Sigmoid colon (tissue), 6 donors: ENCODE measurements at regions not wholly inside any gene's neighbourhood (a gene's known extent, or its start where the extent isn't known, plus 50 kb on each side); places are given as distances from the start of the nearest gene placed in this dataset.

ENCODE experiments used
- DNase-seq: peaks from one replicate; pipeline ENCODE4 v3.0.0-alpha.2; 2019
- H3K27ac ChIP-seq, 4 donors: fragments of 200-600 bp; sonication (generic); one replicate each; pipeline ENCODE4 v1.5.1; 2016 to 2019; ENCODE audit warnings: mild to moderate bottlenecking in 1 of 4
- H3K27me3 ChIP-seq, 3 donors: fragments of 200-600 bp; sonication (generic); one replicate each; pipeline ENCODE4 v1.5.1; 2019; ENCODE audit warnings: mild to moderate bottlenecking in 1 of 3
- H3K36me3 ChIP-seq, 4 donors: fragments of 200-600 bp; sonication (generic); one replicate each; pipeline ENCODE4 v1.5.1; 2016 to 2019
- H3K4me1 ChIP-seq, 4 donors: fragments of 200-600 bp; sonication (generic); one replicate each; pipeline ENCODE4 v1.5.1; 2017 to 2019
- H3K4me3 ChIP-seq, 4 donors: fragments of 200-600 bp; sonication (generic); one replicate each; pipeline ENCODE4 v1.5.1; 2017 to 2019; ENCODE audit warnings: mild to moderate bottlenecking in 2 of 4, moderate library complexity in 1 of 4
- H3K9me3 ChIP-seq, 4 donors: fragments of 200-600 bp in 3 of 4; sonication (generic) in 3 of 4; one replicate each; pipeline versions ENCODE4 v1.5.1 to v1.6.1; 2013 to 2019
- CTCF ChIP-seq, 4 experiments: fragments of 450-650 bp in 3 of 4; fragments of 200-600 bp in 1 of 4; IDR thresholded peaks; one replicate each; pipeline ENCODE4 v1.5.1; 2016 to 2019; ENCODE audit warnings: antibody characterized with exemption in 4 of 4, mild to moderate bottlenecking in 3 of 4, moderate library complexity in 2 of 4
- EP300 ChIP-seq, 4 donors: sonication (generic); formaldehyde crosslinking; IDR thresholded peaks; one replicate each; pipeline ENCODE4 v1.6.1; 2017; ENCODE audit warnings: antibody characterized with exemption in 4 of 4
- POLR2A ChIP-seq, 2 donors: fragments of 450-650 bp; IDR thresholded peaks; one replicate each; pipeline ENCODE4 v1.6.1; 2016; ENCODE audit warnings: antibody characterized with exemption in 2 of 2, mild to moderate bottlenecking in 2 of 2, moderate library complexity in 2 of 2
- POLR2AphosphoS5 ChIP-seq, 4 donors: sonication (generic); formaldehyde crosslinking; IDR thresholded peaks; one replicate each; pipeline ENCODE4 v1.6.1; 2017; ENCODE audit warnings: antibody characterized with exemption in 4 of 4
- WGBS, 2 donors: extraction: QIAGEN DNeasy Blood & Tissue Kit; methylation state at CpG; one replicate each; pipeline ENCODE4 v1.1.7; 2013; 5-methylcytosine and 5-hydroxymethylcytosine counted together
- intact Hi-C: fragments of 100-400 bp; cut with DNase I; formaldehyde crosslinking; loops from one replicate; pipeline ENCODE4 v1.15.1; 2023
- donor health status: healthy with polysubstance abuse.
- donor health status: healthy.

GRCh38 chr2:74743039-74743438 is 89.0 kb downstream of the SEMA4F start:
- H3K4me3 ChIP-seq: no peak overlapping the region
- H3K27ac ChIP-seq: no peak overlapping the region
- H3K9me3 ChIP-seq: no peaks in the 10 kb centered on the region
- DNase-seq: no peak
- intact Hi-C loops: no loop called here
- no peaks in the 10 kb centered on the region for H3K36me3 ChIP-seq
- peaks cover 0 to 15% (median 10%) of the 10 kb centered on the region in 4 donors for H3K4me1 ChIP-seq
- TF ChIP-seq CTCF (IDR thresholded peaks at IDR 0.05): no peak
- TF ChIP-seq EP300 (IDR thresholded peaks at IDR 0.05): no peak
- TF ChIP-seq POLR2AphosphoS5 (IDR thresholded peaks at IDR 0.05): no peak
- no peak for TF ChIP-seq POLR2A (IDR thresholded peaks at IDR 0.05)
- 60 to 62% methylated on average over 5 of the region's 5 CpGs for WGBS, 2 donors
- no peaks in the 10 kb centered on the region for H3K27me3 ChIP-seq

DNA sequence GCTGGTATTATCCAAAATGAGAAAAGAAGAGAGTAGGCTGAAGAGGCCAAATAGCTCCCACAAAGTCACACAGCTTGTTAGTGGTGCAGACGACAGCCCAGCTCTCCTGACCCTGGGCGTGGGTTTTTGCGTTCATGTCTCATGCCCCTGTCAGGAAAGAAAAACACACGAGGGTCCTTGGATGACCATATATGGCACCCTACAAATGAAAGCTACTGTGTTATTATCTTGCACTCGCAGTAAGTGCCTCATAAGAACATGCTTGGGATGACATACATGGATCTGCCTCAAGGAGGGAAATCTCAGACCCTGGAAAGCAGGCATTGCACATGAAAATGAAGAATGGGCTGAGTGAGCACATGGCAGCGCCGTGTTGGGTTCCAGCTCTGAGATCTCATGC is 89.7 kb downstream of the SEMA4F start:
- Histone ChIP-seq H3K27me3 (no peaks in the 10 kb centered on the region), H3K9me3 (no peaks in the 10 kb centered on the region), H3K27ac (no peak overlapping the region), H3K4me1 (peaks cover 0 to 15% (median 10%) of the 10 kb centered on the region in 4 donors), H3K4me3 (no peak overlapping the region), H3K36me3 (no peaks in the 10 kb centered on the region)
- WGBS, 2 donors: 88 to 95% methylated on average over 7 of the region's 7 CpGs
- intact Hi-C loops: no loop called here
- DNase-seq: no peak
- TF ChIP-seq EP300 (IDR thresholded peaks at IDR 0.05): no peak
- TF ChIP-seq POLR2AphosphoS5 (IDR thresholded peaks at IDR 0.05): no peak
- TF ChIP-seq POLR2A (IDR thresholded peaks at IDR 0.05): no peak
- TF ChIP-seq CTCF (IDR thresholded peaks at IDR 0.05): no peak

GRCh38 chr2:74744731-74745515 is 89.0 kb upstream of the HK2 start:
- intact Hi-C loops: no loop called here

DNA sequence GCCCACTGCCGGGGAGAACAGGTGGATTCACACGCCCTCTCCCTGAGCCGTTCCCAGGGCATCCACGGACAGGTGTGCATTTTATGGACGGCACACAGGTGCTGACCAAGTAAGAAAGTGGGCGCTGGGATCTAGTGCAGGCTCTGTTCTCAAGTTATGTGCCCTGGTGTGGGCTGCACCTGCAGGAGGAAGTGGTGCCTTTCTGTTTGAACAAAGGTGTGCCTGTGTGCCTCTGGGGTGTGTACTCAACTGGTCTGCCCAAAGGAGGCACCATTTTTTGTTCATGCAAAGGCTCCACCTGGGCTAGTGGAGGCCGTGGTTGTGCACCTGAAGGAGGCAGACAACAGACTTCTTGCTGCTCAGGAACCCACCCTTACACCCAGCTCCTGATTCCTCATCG is 88.2 kb upstream of the HK2 start:
- no peaks in the 10 kb centered on the region for H3K36me3 ChIP-seq
- H3K4me3 ChIP-seq: no peak overlapping the region
- H3K4me1 ChIP-seq: peaks cover 0 to 8% (median 5%) of the 10 kb centered on the region in 4 donors
- WGBS, 2 donors: 25 to 70% methylated on average over 8 of the region's 8 CpGs
- H3K9me3 ChIP-seq: no peaks in the 10 kb centered on the region
- intact Hi-C loops: no loop called here
- TF ChIP-seq CTCF (IDR thresholded peaks at IDR 0.05) (no peak), EP300 (IDR thresholded peaks at IDR 0.05) (no peak), POLR2A (IDR thresholded peaks at IDR 0.05) (no peak), POLR2AphosphoS5 (IDR thresholded peaks at IDR 0.05) (no peak)
- no peak for DNase-seq
- no peak overlapping the region for H3K27ac ChIP-seq
- H3K27me3 ChIP-seq: no peaks in the 10 kb centered on the region

More at GRCh38 chr2:74744731-74745515, 89.0 kb upstream of the HK2 start:
- 57 to 75% methylated on average over 4 of the region's 4 CpGs for WGBS, 2 donors
- TF ChIP-seq CTCF (IDR thresholded peaks at IDR 0.05): no peak
- H3K36me3 ChIP-seq: no peaks in the 10 kb centered on the region
- no peaks in the 10 kb centered on the region for H3K27me3 ChIP-seq
- H3K4me1 ChIP-seq: peaks cover 0 to 15% (median 10%) of the 10 kb centered on the region in 4 donors
- no peak overlapping the region for H3K27ac ChIP-seq
- H3K4me3 ChIP-seq: no peak overlapping the region
- H3K9me3 ChIP-seq: no peaks in the 10 kb centered on the region
- no peak for DNase-seq

DNA sequence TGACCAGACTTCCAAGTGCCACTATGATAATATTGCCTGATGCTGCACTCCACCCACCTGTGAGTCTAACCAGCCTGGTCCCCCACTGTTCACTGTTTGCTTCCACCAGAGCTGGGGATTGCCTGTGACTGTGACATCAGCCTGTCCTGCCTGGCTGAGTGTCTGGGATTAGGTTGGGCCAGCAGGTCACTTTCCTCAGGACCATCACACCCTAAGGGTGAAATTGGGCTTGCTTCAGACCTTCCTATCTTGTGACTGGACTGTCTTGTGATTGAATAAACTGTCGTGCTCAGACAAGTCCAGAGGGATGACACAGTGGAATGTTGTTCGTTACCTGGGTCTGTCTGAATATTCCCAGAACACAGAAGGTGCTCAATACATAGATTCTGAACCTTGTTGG is 87.4 kb upstream of the HK2 start:
- H3K9me3 ChIP-seq: no peaks in the 10 kb centered on the region
- H3K4me1 ChIP-seq: peaks cover 0 to under 1% (median 0%) of the 10 kb centered on the region in 4 donors
- no peak overlapping the region for H3K27ac ChIP-seq
- H3K27me3 ChIP-seq: no peaks in the 10 kb centered on the region
- no peak overlapping the region for H3K4me3 ChIP-seq
- TF ChIP-seq POLR2AphosphoS5 (IDR thresholded peaks at IDR 0.05): no peak
- no peak for TF ChIP-seq CTCF (IDR thresholded peaks at IDR 0.05)
- no peak for TF ChIP-seq POLR2A (IDR thresholded peaks at IDR 0.05)
- TF ChIP-seq EP300 (IDR thresholded peaks at IDR 0.05): no peak
- no peak for DNase-seq
- intact Hi-C loops: no loop called here
- WGBS, 2 donors: 88% methylated on average over 2 of the region's 2 CpGs
- H3K36me3 ChIP-seq: no peaks in the 10 kb centered on the region
